ENCODE measurements at regions not wholly inside any gene's neighbourhood (a gene's known extent, or its start where the extent isn't known, plus 50 kb on each side); places are given as distances from the start of the nearest gene placed in this dataset.

- no peak for DNase-seq (ENCODE audit: low read depth)
- no peak for TF ChIP-seq CTCF (conservative IDR thresholded peaks at IDR 0.05; ENCODE audit: control insufficient read depth, insufficient read depth, low read depth, low read length)
These were observed 84.0 kb upstream of the APC start for GRCh38 chr5:112653638-112654205.

GRCh38 chr5:112655513-112655912 lies 82.2 kb upstream of the APC start:
- TF ChIP-seq CTCF (conservative IDR thresholded peaks at IDR 0.05; ENCODE audit: control insufficient read depth, insufficient read depth, low read depth, low read length), result no peak
- DNase-seq (ENCODE audit: low read depth), result no peak

More at GRCh38 chr5:112653638-112654205, 84.0 kb upstream of the APC start:
- no peak overlapping the region for H3K4me3 ChIP-seq (ENCODE audit: control insufficient read depth, low read depth, low read length)

GRCh38 chr5:112656451-112656850 lies 81.2 kb upstream of the APC start:
- TF ChIP-seq CTCF (conservative IDR thresholded peaks at IDR 0.05; ENCODE audit: control insufficient read depth, insufficient read depth, low read depth, low read length), result no peak
- no peak overlapping the region for H3K4me3 ChIP-seq (ENCODE audit: control insufficient read depth, low read depth, low read length)
- DNase-seq (ENCODE audit: low read depth), result no peak

More at GRCh38 chr5:112655513-112655912, 82.2 kb upstream of the APC start:
- H3K4me3 ChIP-seq (ENCODE audit: control insufficient read depth, low read depth, low read length), result no peak overlapping the region

- no peak for DNase-seq (ENCODE audit: low read depth)
- H3K4me3 ChIP-seq (ENCODE audit: control insufficient read depth, low read depth, low read length), result no peak overlapping the region
- no peak for TF ChIP-seq CTCF (conservative IDR thresholded peaks at IDR 0.05; ENCODE audit: control insufficient read depth, insufficient read depth, low read depth, low read length)
These were observed 79.9 kb upstream of the APC start for GRCh38 chr5:112657804-112658203.

- TF ChIP-seq CTCF (conservative IDR thresholded peaks at IDR 0.05; ENCODE audit: control insufficient read depth, insufficient read depth, low read depth, low read length), result no peak
- H3K4me3 ChIP-seq (ENCODE audit: control insufficient read depth, low read depth, low read length), result no peak overlapping the region
- DNase-seq (ENCODE audit: low read depth), result no peak
These were observed 77.3 kb upstream of the APC start for GRCh38 chr5:112660359-112660758.

GRCh38 chr5:112663146-112663545 lies 74.5 kb upstream of the APC start:
- no peak for DNase-seq (ENCODE audit: low read depth)
- TF ChIP-seq CTCF (conservative IDR thresholded peaks at IDR 0.05; ENCODE audit: control insufficient read depth, insufficient read depth, low read depth, low read length), result no peak
- H3K4me3 ChIP-seq (ENCODE audit: control insufficient read depth, low read depth, low read length), result no peak overlapping the region

GRCh38 chr5:112668016-112668415 lies 69.7 kb upstream of the APC start:
- DNase-seq (ENCODE audit: low read depth), result peak; percentile 30
- H3K4me3 ChIP-seq (ENCODE audit: control insufficient read depth, low read depth, low read length), result no peak overlapping the region
- no peak for TF ChIP-seq CTCF (conservative IDR thresholded peaks at IDR 0.05; ENCODE audit: control insufficient read depth, insufficient read depth, low read depth, low read length)
